SK-N-SH treated with all-trans-retinoic acid at 6 μM for 48 hours (cell line): ENCODE measurements at regions not wholly inside any gene's neighbourhood (a gene's known extent, or its start where the extent isn't known, plus 50 kb on each side); places are given as distances from the start of the nearest gene placed in this dataset.

ENCODE experiments used
- ATAC-seq: fragments of 200-7000 bp; cut with Tn5 transposase; 3 replicates; pipeline ENCODE4 v1.9.1; 2020; ENCODE audit warnings: mild to moderate bottlenecking, moderate library complexity
- ARNTL ChIP-seq: fragments of 450-650 bp; formaldehyde crosslinking; IDR thresholded peaks from 2 replicates; pipeline ENCODE4 v1.5.0; 2020; ENCODE audit warnings: low read depth, mild to moderate bottlenecking, moderate library complexity, borderline replicate concordance
- BACH2 ChIP-seq: fragments of 250-450 bp; sonication (Bioruptor Pico); IDR thresholded peaks from 2 replicates; pipeline ENCODE4 v1.9.0; 2021; ENCODE audit warnings: mild to moderate bottlenecking, borderline replicate concordance
- CREB5 ChIP-seq: fragments of 250-450 bp; sonication (Bioruptor Pico); IDR thresholded peaks from 2 replicates; pipeline ENCODE4 v1.5.1; 2020; ENCODE audit warnings: low read depth, mild to moderate bottlenecking, moderate library complexity
- CSDC2 ChIP-seq: fragments of 250-450 bp; sonication (Bioruptor Pico); IDR thresholded peaks from 2 replicates; pipeline ENCODE4 v1.5.0; 2020; ENCODE audit warnings: mild to moderate bottlenecking, moderate library complexity
- CSRNP3 ChIP-seq: fragments of 250-450 bp; sonication (Bioruptor Pico); IDR thresholded peaks from 2 replicates; pipeline ENCODE4 v1.5.1; 2021; ENCODE audit warnings: mild to moderate bottlenecking, moderate library complexity
- ESRRG ChIP-seq: fragments of 250-450 bp; sonication (Bioruptor Pico); IDR thresholded peaks from 2 replicates; pipeline ENCODE4 v1.6.1; 2021; ENCODE audit warnings: mild to moderate bottlenecking
- GLIS3 ChIP-seq: fragments of 250-450 bp; sonication (Bioruptor Pico); IDR thresholded peaks from 2 replicates; pipeline ENCODE4 v1.5.0; 2020; ENCODE audit warnings: mild to moderate bottlenecking, moderate library complexity
- ISL1 ChIP-seq: fragments of 250-450 bp; sonication (Bioruptor Pico); IDR thresholded peaks from 2 replicates; pipeline ENCODE4 v2.1.2; 2022; ENCODE audit warnings: mild to moderate bottlenecking, moderate library complexity
- OSR1 ChIP-seq: fragments of 250-450 bp; sonication (Bioruptor Pico); IDR thresholded peaks from 2 replicates; pipeline ENCODE4 v1.8.0; 2022; ENCODE audit warnings: moderate library complexity, mild to moderate bottlenecking, inconsistent platforms
- PATZ1 ChIP-seq: fragments of 250-450 bp; sonication (Bioruptor Pico); IDR thresholded peaks from 2 replicates; pipeline ENCODE4 v1.8.0; 2020; ENCODE audit warnings: mild to moderate bottlenecking, moderate library complexity, borderline replicate concordance
- POU6F1 ChIP-seq: fragments of 250-450 bp; sonication (Bioruptor Pico); IDR thresholded peaks from 2 replicates; pipeline ENCODE4 v1.8.0; 2021; ENCODE audit warnings: low read depth, mild to moderate bottlenecking, moderate library complexity, borderline replicate concordance
- PPARA ChIP-seq: fragments of 250-450 bp; sonication (Bioruptor Pico); IDR thresholded peaks from 2 replicates; pipeline ENCODE4 v1.5.0; 2020; ENCODE audit warnings: mild to moderate bottlenecking, borderline replicate concordance
- SNAI2 ChIP-seq: fragments of 250-450 bp; sonication (Bioruptor Pico); IDR thresholded peaks from 2 replicates; pipeline ENCODE4 v1.5.0; 2020; ENCODE audit warnings: mild to moderate bottlenecking, moderate library complexity
- TCF4 ChIP-seq: fragments of 250-450 bp; sonication (Bioruptor Pico); IDR thresholded peaks from 2 replicates; pipeline ENCODE4 v1.8.0; 2021; ENCODE audit warnings: mild to moderate bottlenecking, moderate library complexity, borderline replicate concordance
- TOX ChIP-seq: fragments of 250-450 bp; sonication (Bioruptor Pico); IDR thresholded peaks from 2 replicates; pipeline ENCODE4 v1.8.0; 2021; ENCODE audit warnings: mild to moderate bottlenecking, moderate library complexity, borderline replicate concordance
- TSHZ2 ChIP-seq: fragments of 250-450 bp; sonication (Bioruptor Pico); IDR thresholded peaks from 2 replicates; pipeline ENCODE4 v1.5.0; 2020; ENCODE audit warnings: mild to moderate bottlenecking, moderate library complexity
- ZFP3 ChIP-seq: fragments of 250-450 bp; sonication (Bioruptor Pico); IDR thresholded peaks from 2 replicates; pipeline ENCODE4 v1.5.0; 2020; ENCODE audit warnings: mild to moderate bottlenecking, moderate library complexity
- ZFP30 ChIP-seq: fragments of 450-650 bp; formaldehyde crosslinking; IDR thresholded peaks from 2 replicates; pipeline ENCODE4 v1.5.0; 2022; ENCODE audit warnings: mild to moderate bottlenecking, moderate library complexity
- ZNF565 ChIP-seq: fragments of 450-650 bp; formaldehyde crosslinking; conservative IDR thresholded peaks from 2 replicates; pipeline ENCODE4 v1.5.0; 2020; ENCODE audit warnings: low read depth, mild to moderate bottlenecking, moderate library complexity
- ZNF70 ChIP-seq: fragments of 450-650 bp; formaldehyde crosslinking; IDR thresholded peaks from 2 replicates; pipeline ENCODE4 v1.5.0; 2020; ENCODE audit warnings: mild to moderate bottlenecking, moderate library complexity
- ZNF8 ChIP-seq: fragments of 450-650 bp; formaldehyde crosslinking; IDR thresholded peaks from 2 replicates; pipeline ENCODE4 v1.5.0; 2020; ENCODE audit warnings: mild to moderate bottlenecking, moderate library complexity

- TF ChIP-seq ISL1 (CRISPR knock-in tag) (no peak), ZNF8 (CRISPR knock-in tag) (no peak), TCF4 (CRISPR knock-in tag) (no peak), ESRRG (CRISPR knock-in tag) (no peak), SNAI2 (no peak), ZFP30 (CRISPR knock-in tag) (no peak), OSR1 (no peak), GLIS3 (CRISPR knock-in tag) (no peak), TSHZ2 (CRISPR knock-in tag) (no peak), ARNTL (CRISPR knock-in tag) (no peak), CSRNP3 (CRISPR knock-in tag) (no peak), TOX (CRISPR knock-in tag) (no peak), BACH2 (CRISPR knock-in tag) (no peak), ZNF70 (CRISPR knock-in tag) (no peak), CSDC2 (CRISPR knock-in tag) (no peak), PPARA (CRISPR knock-in tag) (no peak), PATZ1 (CRISPR knock-in tag) (no peak), POU6F1 (no peak), ZFP3 (CRISPR knock-in tag) (no peak), CREB5 (CRISPR knock-in tag) (no peak)
- no peak for ATAC-seq
Measured at GRCh38 chr16:59997706-59998105, 1263.6 kb upstream of the GOT2 start.

GRCh38 chr16:59993101-59993500, 1259.0 kb upstream of the GOT2 start:
- TF ChIP-seq SNAI2 (no peak), POU6F1 (no peak), OSR1 (no peak), GLIS3 (CRISPR knock-in tag) (no peak), BACH2 (CRISPR knock-in tag) (no peak), TCF4 (CRISPR knock-in tag) (no peak), CSDC2 (CRISPR knock-in tag) (no peak)
- ATAC-seq, result no peak

- TF ChIP-seq ESRRG (CRISPR knock-in tag) (no peak), ZFP30 (CRISPR knock-in tag) (no peak), ZNF565 (CRISPR knock-in tag) (no peak), SNAI2 (no peak), ZNF70 (CRISPR knock-in tag) (no peak), CSRNP3 (CRISPR knock-in tag) (no peak)
- ATAC-seq, result no peak
Measured at GRCh38 chr16:59991171-59991570, 1257.1 kb upstream of the GOT2 start.
